ENCODE measurements at regions not wholly inside any gene's neighbourhood (a gene's known extent, or its start where the extent isn't known, plus 50 kb on each side); places are given as distances from the start of the nearest gene placed in this dataset.
"Not testable (repeated sequence)": the region's sequence is repeated elsewhere in the genome, so short reads cannot be mapped to it uniquely, and the experiment has no call there.

DNA sequence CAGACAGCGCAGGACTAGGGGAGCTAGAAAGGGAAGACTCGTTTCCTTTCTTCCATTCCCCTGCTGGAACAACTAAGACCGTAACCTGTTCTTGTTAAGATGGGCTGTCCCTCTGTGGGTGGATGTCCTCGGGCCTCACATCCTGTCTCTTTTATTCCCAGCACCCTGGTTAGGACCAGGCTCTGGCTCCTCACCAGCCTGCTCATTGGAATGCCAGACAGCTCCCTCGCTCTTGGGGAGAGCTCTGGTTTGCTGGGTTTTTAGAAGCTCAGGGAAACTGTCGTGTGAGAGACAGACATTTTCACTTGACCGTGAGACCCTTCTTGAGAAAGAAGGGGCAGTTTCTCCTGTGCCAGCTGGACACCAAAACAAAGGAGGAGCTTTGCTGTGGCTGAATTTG, 58.1 kb upstream of the HABP2 start:
- no peak for DNase-seq
- intact Hi-C loops (cut with DNase I) = no loop called here
- no peak for ATAC-seq

DNA sequence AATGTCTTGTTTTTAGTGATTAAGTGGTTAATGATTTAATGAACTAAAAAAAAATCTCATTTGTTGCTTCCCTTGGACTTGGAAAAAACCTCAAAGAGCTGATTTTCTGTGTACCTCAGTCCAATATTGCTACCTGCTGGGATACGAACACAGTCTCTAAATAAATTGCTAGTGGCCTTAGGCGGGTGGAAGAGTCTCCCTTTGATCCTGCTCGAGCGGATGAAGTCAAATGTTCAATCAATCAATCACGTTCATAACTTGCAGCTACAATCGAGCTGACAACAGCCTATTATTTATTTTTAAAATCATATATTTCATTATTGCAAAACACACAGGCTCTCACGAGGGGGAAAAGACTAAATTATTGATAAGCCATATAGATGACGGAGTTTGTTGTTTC, 57.3 kb upstream of the HABP2 start:
- intact Hi-C loops (cut with DNase I) = no loop called here
- ATAC-seq (no peak), DNase-seq (no peak)

GRCh38 chr10:113496111-113497109, 56.4 kb upstream of the HABP2 start:
- intact Hi-C loops (cut with DNase I) = no loop called here
- DNase-seq = no peak
- peak in 1 of 2 donors; percentile 32 for ATAC-seq

- DNase-seq (no peak), ATAC-seq (no peak)
- intact Hi-C loops (cut with DNase I) = no loop called here
These were observed 55.7 kb upstream of the HABP2 start for GRCh38 chr10:113497198-113497597.

DNA sequence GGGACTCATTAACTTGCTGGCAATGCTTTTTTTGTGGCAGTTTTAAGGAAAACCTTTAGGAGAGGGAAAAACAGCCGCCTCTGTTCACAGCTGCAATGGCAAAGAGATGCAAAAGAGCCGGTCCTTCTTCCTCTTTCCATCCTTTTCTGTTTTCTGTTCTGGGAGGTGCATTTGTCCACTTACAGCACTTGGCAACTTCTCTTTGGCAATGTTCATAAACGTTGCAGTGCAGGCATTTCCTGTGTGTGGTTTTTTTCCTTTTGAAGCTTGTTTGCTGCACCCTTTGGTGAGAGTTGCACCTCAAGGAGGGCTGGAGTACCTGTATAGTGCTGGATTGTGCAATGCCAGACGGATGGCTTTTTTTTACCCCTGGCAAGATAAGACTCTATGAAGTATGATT, 53.9 kb upstream of the HABP2 start:
- intact Hi-C loops (cut with DNase I) = no loop called here
- DNase-seq (no peak), ATAC-seq (no peak)

DNA sequence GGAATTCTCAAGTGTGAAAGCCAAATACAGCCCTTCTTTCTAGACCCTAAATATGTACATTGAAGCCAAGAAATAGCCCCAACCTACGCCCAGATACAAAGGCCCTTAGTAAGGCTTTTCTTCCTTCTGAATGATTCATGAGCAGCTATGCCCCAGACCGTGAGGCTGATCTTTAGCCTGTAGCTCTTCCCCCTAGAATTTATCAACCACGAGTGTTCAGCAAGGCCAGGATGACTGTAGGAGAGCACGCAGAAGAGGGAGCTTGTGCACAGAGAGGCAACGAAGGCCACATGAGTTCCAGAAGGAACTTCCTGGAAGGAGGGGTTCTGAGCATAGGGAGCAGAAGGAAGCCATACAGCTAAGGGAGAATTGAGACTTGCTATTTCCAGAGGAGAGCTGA, 53.0 kb upstream of the HABP2 start:
- ATAC-seq (no peak), DNase-seq (no peak)
- intact Hi-C loops (cut with DNase I) = no loop called here

DNA sequence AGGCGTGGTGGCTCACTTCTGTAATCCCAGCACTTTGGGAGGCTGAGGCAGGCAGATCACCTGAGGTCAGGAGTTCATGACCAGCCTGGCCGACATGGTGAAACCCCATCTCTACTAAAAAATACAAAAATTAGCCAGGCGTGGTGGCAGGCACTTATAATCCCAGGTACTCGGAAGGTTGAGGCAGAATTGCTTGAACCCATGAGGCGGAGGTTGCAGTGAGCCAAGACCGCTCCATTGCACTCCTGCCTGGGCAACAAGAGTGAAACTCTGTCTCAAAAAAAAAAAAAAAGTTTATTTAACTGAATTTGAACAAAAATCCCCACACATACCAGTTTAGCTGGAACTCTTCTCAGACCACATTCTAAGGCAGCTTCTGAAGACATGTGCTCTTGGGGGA, 51.8 kb upstream of the HABP2 start:
- ATAC-seq; DNase-seq; intact Hi-C loops (cut with DNase I): not testable (repeated sequence)
